ENCODE measurements at regions not wholly inside any gene's neighbourhood (a gene's known extent, or its start where the extent isn't known, plus 50 kb on each side); places are given as distances from the start of the nearest gene placed in this dataset.

DNA sequence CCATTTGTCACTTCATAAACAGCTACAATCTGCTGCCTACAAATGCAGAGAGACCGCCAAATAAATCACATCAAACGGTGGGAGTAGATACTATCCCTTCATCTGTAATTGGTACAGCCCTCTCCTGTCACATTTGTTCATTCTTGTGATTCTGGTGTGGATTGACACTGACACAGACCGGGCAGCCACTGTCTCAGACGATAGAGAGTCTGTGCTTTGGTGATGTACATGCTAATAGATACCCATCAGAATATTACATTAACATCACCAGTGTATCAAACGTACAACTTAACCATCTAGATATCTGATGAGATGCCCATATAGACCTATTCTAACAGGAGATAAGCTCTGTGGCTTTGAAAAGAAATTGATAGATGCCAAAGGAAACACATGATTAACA lies 419.7 kb upstream of the ZEB2 start:
- TF ChIP-seq EZH2 (IDR thresholded peaks at IDR 0.05; ENCODE audit: insufficient read depth, low read length) (no peak), CTCF (IDR thresholded peaks at IDR 0.05; ENCODE audit: insufficient read depth, low read depth, low read length) (no peak)

Measured in astrocyte (in vitro differentiated cells and primary cell).